Esophagus squamous epithelium (tissue), 5 donors: ENCODE measurements at regions not wholly inside any gene's neighbourhood (a gene's known extent, or its start where the extent isn't known, plus 50 kb on each side); places are given as distances from the start of the nearest gene placed in this dataset.

Source experiments
- DNase-seq: peaks from one replicate; lab custom pipeline; 2025; lab: John Stamatoyannopoulos, UW
- H3K27ac ChIP-seq, 4 donors: fragments of 200-600 bp; sonication (generic); one replicate each; pipeline ENCODE4 v1.5.1; 2016 to 2019; ENCODE audit warnings: mild to moderate bottlenecking in 1 of 4
- H3K27me3 ChIP-seq, 4 donors: fragments of 200-600 bp; sonication (generic); 1 replicate in 3 of 4; 2 replicates in 1 of 4; pipeline versions ENCODE4 v1.5.1 to v1.6.0; 2017 to 2021; ENCODE audit warnings: antibody characterized with exemption in 1 of 4
- H3K36me3 ChIP-seq, 3 donors: fragments of 200-600 bp; sonication (generic); one replicate each; pipeline ENCODE4 v1.5.1; 2016 to 2019
- H3K4me1 ChIP-seq, 3 donors: fragments of 200-600 bp; sonication (generic); one replicate each; pipeline ENCODE4 v1.5.1; 2017 to 2019
- H3K4me3 ChIP-seq, 4 donors: fragments of 200-600 bp; sonication (generic); 1 replicate in 3 of 4; 2 replicates in 1 of 4; pipeline ENCODE4 v1.5.1; 2016 to 2019; ENCODE audit warnings: mild to moderate bottlenecking in 2 of 4, moderate library complexity in 1 of 4
- H3K9me3 ChIP-seq, 3 donors: fragments of 200-600 bp; sonication (generic); one replicate each; pipeline ENCODE4 v1.5.1; 2016 to 2019
- CTCF ChIP-seq, 6 experiments: fragments of 450-650 bp in 4 of 6; fragments of 200-600 bp in 2 of 6; sonication (generic) in 2 of 6; IDR thresholded peaks; one replicate each; pipeline ENCODE4 v1.5.1; 2016 to 2019; ENCODE audit warnings: antibody characterized with exemption in 6 of 6, mild to moderate bottlenecking in 4 of 6, moderate library complexity in 4 of 6
- POLR2A ChIP-seq, 4 donors: fragments of 450-650 bp; IDR thresholded peaks; one replicate each; pipeline ENCODE4 v1.6.1; 2017; ENCODE audit warnings: antibody characterized with exemption in 4 of 4, mild to moderate bottlenecking in 4 of 4, moderate library complexity in 3 of 4
- WGBS, 2 donors: methylation state at CpG; one replicate each; pipeline ENCODE4 v1.1.5; 2018; 5-methylcytosine and 5-hydroxymethylcytosine counted together
- intact Hi-C: fragments of 100-400 bp; cut with DNase I; formaldehyde crosslinking; loops from one replicate; pipeline ENCODE4 v1.15.0; 2022
- donor health status: DM: yes; HTN: yes; CAD: no.

GRCh38 chr2:195299600-195299999 is 357.4 kb upstream of the SLC39A10 start:
- intact Hi-C loops: no loop called here
- Histone ChIP-seq H3K9me3 (no peaks in the 10 kb centered on the region), H3K4me3 (no peak overlapping the region), H3K4me1 (no peaks in the 10 kb centered on the region), H3K27me3 (no peaks in the 10 kb centered on the region), H3K36me3 (no peaks in the 10 kb centered on the region), H3K27ac (no peak overlapping the region)
- 30 to 43% methylated on average over 1 of the region's 1 CpG for WGBS, 2 donors
- DNase-seq: no peak
- no peak for TF ChIP-seq CTCF (IDR thresholded peaks at IDR 0.05)

DNA sequence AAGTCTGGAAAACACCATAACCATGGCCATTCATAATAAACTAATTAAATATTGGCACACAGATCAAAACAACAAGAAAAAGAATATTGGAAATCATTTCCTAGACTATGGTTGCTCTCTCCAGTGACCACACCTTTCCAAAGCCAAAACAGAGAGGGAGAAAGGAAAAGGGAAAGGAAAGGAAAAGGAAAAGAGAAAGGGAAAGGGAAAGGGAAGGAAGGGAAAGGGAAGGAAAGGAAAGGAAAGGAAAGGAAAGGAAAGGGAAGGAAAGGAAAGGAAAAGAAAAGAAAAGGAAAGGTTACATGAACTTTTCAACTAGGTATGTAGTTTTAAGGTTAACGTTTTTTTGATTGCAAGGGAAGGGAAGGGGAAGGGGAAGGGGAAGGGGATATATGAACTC is 360.5 kb upstream of the SLC39A10 start:
- no peaks in the 10 kb centered on the region for H3K9me3 ChIP-seq
- H3K4me3 ChIP-seq: no peak overlapping the region
- DNase-seq: no peak
- intact Hi-C loops: no loop called here
- no peaks in the 10 kb centered on the region for H3K4me1 ChIP-seq
- H3K27ac ChIP-seq: no peak overlapping the region
- WGBS, 2 donors: 36 to 43% methylated on average over 1 of the region's 1 CpG
- H3K36me3 ChIP-seq: no peaks in the 10 kb centered on the region
- TF ChIP-seq CTCF (IDR thresholded peaks at IDR 0.05) (no peak), POLR2A (IDR thresholded peaks at IDR 0.05) (no peak)
- no peaks in the 10 kb centered on the region for H3K27me3 ChIP-seq

DNA sequence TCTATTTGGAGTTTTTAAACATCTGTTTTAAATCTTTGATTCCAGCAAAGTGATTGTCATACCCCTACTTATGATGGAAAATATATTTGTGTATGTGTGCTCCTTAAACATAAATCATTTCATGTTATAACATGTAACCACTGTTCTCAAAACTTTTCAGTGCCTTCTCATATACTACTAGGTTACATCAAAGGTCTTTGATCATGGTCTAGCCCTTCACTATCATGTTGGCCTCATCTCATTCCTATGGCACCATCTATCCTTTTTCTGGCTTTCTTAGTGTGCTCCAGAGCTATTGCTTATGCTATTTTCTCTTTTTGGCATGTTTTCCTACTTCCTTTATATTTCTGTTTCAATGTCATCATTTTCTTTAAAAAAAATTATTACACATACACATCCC is 367.9 kb upstream of the SLC39A10 start:
- no peaks in the 10 kb centered on the region for H3K36me3 ChIP-seq
- H3K4me1 ChIP-seq: no peaks in the 10 kb centered on the region
- H3K27me3 ChIP-seq: no peaks in the 10 kb centered on the region
- no peaks in the 10 kb centered on the region for H3K9me3 ChIP-seq
- H3K27ac ChIP-seq: no peak overlapping the region
- DNase-seq: no peak
- H3K4me3 ChIP-seq: no peak overlapping the region
- intact Hi-C loops: no loop called here
- TF ChIP-seq CTCF (IDR thresholded peaks at IDR 0.05) (no peak), POLR2A (IDR thresholded peaks at IDR 0.05) (no peak)

- H3K27ac ChIP-seq: no peak overlapping the region
- DNase-seq: no peak
- H3K27me3 ChIP-seq: no peaks in the 10 kb centered on the region
- no peaks in the 10 kb centered on the region for H3K36me3 ChIP-seq
- H3K9me3 ChIP-seq: no peaks in the 10 kb centered on the region
- 19 to 29% methylated on average over 1 of the region's 1 CpG for WGBS, 2 donors
- intact Hi-C loops: no loop called here
- no peak overlapping the region for H3K4me3 ChIP-seq
- TF ChIP-seq POLR2A (IDR thresholded peaks at IDR 0.05): no peak
- no peak for TF ChIP-seq CTCF (IDR thresholded peaks at IDR 0.05)
- no peaks in the 10 kb centered on the region for H3K4me1 ChIP-seq
Observed at GRCh38 chr2:195279840-195280427, 377.1 kb upstream of the SLC39A10 start.

DNA sequence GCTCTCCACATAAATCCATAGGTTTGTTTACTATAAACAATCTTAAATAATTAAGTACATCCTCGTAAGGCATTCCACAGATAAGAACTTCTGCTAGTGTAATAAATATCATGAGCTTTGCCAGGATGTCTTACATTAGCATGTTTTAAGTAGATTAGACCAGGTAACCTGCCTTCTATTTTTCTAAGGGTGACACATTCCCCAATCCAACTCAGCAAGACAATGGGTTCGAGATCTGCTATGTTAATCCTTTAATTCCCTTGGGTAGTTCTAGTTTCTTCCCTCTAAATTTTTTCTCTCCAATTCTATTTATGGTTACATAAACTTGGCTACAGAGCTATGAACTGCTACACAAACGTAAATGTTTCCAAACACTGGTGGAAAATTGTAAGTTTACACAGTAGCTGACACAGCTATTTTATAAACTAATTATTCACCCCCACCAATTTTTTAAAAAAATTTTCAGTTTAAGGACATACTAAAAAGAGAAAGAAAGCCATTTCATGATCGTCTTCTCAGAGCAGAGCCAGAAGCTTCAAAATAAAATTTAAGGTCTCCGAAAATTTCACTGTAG is 386.5 kb upstream of the SLC39A10 start:
- H3K4me1 ChIP-seq: no peaks in the 10 kb centered on the region
- DNase-seq: no peak
- H3K27ac ChIP-seq: no peak overlapping the region
- H3K27me3 ChIP-seq: no peaks in the 10 kb centered on the region
- intact Hi-C loops: no loop called here
- 40 to 51% methylated on average over 5 of the region's 5 CpGs for WGBS, 2 donors
- no peak overlapping the region for H3K4me3 ChIP-seq
- no peaks in the 10 kb centered on the region for H3K36me3 ChIP-seq
- TF ChIP-seq POLR2A (IDR thresholded peaks at IDR 0.05) (no peak), CTCF (IDR thresholded peaks at IDR 0.05) (no peak)
- H3K9me3 ChIP-seq: no peaks in the 10 kb centered on the region
